Sigmoid colon (tissue), 4 donors: ENCODE measurements at regions not wholly inside any gene's neighbourhood (a gene's known extent, or its start where the extent isn't known, plus 50 kb on each side); places are given as distances from the start of the nearest gene placed in this dataset.

Experiments
- CTCF ChIP-seq, 4 experiments: fragments of 450-650 bp in 3 of 4; fragments of 200-600 bp in 1 of 4; IDR thresholded peaks; one replicate each; pipeline ENCODE4 v1.5.1; 2016 to 2019; ENCODE audit warnings: antibody characterized with exemption in 4 of 4, mild to moderate bottlenecking in 3 of 4, moderate library complexity in 2 of 4
- POLR2A ChIP-seq, 2 donors: fragments of 450-650 bp; IDR thresholded peaks; one replicate each; pipeline ENCODE4 v1.6.1; 2016; ENCODE audit warnings: antibody characterized with exemption in 2 of 2, mild to moderate bottlenecking in 2 of 2, moderate library complexity in 2 of 2
- POLR2AphosphoS5 ChIP-seq, 4 donors: sonication (generic); formaldehyde crosslinking; IDR thresholded peaks; one replicate each; pipeline ENCODE4 v1.6.1; 2017; ENCODE audit warnings: antibody characterized with exemption in 4 of 4

GRCh38 chr18:29560270-29560669, 1383.3 kb upstream of the CDH2 start:
- TF ChIP-seq CTCF (IDR thresholded peaks at IDR 0.05) (no peak), POLR2AphosphoS5 (IDR thresholded peaks at IDR 0.05) (no peak), POLR2A (IDR thresholded peaks at IDR 0.05) (no peak)
